ENCODE measurements at regions not wholly inside any gene's neighbourhood (a gene's known extent, or its start where the extent isn't known, plus 50 kb on each side); places are given as distances from the start of the nearest gene placed in this dataset.

DNA sequence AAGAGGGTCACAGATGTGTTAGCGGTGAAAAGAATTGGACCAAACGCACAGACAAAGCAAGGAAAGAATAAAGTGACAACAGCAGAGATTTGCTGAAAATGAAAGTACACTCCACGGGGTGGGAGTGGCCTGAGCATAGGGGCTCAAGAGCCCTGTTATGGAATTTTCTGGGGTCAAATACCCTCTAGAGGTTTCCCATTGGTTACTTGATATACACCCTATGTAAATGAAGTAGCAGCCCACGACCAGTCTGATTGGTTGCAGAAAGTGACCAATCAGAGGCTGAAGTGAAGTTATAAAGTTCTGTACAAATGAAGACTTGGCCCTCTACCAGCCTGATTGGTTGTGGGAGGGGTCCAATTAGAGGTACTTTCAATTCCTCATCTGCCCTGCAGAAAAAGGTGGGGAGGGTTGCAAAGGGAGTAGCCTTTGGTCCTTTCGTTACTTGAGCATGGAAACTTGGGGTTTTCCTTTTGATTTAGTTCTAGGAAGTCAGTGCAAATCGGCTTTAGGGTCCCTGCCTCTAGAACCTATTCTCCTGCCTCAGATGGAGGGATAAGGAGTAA lies 125.6 kb upstream of the PRPS1L1 start:
- no peak for DNase-seq (ENCODE audit: low spot score)

DNA sequence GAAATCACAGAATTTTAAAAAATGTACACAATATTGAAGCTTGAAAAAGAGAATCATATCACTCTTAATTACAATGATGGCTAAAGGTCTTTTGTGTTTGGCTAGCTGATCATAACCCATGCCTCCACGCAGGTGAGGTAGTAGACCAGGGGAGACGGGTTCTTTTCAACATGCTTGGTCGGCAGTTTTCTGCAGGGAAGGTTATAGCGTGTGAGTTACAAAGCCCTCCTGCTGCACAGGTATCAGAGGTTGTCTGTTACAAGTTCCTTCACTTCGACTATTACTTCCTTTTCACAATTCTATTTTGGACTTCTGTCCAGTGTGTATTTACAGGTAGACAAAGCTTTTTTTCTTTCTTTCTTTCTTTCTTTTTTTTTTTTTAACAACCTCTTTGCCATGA lies 127.1 kb upstream of the PRPS1L1 start:
- DNase-seq (ENCODE audit: low spot score), result no peak

DNA sequence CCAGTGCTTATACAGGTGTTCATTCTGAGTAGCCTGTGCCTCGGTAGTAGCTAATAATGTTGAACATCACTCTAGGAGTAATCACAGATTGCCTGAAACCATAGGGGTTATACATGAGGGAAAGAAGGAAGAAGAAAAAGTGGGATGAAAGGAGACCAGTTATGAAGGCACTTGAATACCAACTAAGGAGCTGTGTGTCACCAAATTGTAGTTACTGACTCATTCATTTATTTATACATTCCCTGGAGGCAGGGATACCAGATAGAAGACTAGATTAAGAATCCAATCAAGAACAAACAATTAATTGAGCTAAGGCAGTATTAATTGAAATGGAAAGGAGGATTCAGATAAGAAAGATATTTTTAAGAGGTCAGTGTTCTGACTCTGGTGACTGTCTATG lies 129.6 kb upstream of the PRPS1L1 start:
- DNase-seq (ENCODE audit: low spot score), result no peak

DNA sequence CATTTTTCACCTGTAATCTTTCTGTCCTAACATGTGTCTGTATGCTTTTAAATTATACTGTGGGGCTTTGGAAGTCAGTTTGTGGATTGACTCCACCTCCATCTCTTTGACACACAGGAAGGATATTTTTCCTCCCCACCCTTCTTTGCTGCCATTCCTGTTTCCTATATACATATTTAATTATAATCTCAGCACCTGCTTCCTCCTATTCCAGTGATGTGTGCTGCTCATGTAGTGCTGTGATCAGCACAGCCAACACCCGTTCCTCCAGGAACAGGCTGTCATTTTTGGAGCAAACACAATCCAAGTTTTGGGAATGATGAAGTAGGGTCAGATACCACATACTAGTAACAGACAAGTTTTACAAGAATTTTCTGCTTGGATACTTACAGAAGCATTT lies 135.0 kb upstream of the PRPS1L1 start:
- DNase-seq (ENCODE audit: low spot score), result no peak

DNA sequence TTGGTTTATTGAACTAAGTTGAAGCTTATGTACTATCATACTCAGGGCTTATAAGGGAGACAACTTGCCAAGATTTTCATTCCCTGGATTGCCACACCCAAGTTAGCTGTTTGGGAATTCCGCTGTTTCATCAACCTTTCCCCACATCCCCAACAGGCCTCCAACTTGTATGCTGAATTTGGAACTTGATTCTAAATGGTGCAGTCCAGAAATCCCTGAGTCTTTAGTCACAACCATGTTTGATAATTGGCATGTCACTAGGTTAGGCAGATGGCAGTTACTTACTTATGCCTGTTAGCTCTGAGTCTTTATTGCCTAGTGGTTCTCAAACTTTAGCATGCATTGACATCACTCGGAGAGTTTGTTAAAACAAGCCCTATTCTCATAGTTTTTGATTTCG lies 135.4 kb upstream of the PRPS1L1 start:
- DNase-seq (ENCODE audit: low spot score), result no peak

DNA sequence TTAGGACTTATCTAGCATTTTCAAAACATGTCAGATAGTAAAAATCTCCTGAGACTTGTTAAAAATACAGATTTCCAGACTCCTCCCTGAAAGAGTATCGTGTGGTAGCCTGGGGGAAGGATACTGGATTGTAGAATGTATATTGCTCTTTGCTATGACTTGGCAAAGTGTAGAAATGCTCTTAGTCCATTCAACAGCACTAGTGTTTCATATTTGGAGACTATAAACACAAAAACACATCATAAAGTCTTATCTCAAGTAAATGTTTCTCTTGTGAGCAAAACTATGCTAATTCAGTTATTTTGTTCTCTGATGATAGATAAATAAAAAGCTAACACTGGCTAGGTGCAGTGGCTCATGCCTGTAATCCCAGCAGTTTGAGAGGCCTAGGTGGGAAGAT lies 137.5 kb upstream of the PRPS1L1 start:
- DNase-seq (ENCODE audit: low spot score), result no peak

DNA sequence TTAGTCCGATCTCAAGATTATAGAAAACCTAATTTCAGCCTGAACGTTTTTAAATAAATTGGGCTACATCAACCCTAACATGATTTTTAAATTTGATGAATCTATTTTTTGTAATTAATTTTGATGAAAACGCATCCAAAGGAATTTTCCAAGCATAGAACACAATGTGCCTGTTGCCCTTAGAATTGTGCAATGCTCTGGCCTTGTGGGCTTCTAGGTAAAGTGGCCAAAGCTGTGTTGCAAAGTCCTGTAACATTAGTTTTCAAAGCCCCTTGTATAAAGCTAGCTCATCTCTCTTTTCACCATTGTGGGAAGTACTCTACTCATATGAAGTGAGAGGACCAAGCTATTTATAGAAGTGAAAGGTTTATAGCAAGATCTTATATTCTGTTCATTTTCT lies 138.4 kb upstream of the PRPS1L1 start:
- DNase-seq (ENCODE audit: low spot score), result no peak

DNA sequence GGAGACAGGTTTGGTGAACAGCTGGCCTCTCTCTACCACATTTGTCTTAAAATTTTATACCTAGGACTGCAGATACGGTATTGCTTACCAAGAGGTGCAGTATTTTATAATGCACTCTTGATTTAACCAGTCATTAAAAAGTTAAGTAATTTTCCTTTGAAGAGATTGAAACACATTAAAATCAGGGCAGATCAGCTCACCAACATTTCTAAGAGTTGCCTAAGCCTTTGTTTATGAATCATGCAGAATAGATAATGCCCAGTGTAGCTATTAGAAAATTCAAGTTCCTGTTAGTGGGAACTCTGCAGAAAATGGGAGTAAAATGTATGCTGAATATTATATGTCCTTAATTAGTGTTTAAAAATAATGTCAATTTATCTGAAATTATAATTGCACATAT lies 140.2 kb upstream of the PRPS1L1 start:
- no peak for DNase-seq (ENCODE audit: low spot score)

DNA sequence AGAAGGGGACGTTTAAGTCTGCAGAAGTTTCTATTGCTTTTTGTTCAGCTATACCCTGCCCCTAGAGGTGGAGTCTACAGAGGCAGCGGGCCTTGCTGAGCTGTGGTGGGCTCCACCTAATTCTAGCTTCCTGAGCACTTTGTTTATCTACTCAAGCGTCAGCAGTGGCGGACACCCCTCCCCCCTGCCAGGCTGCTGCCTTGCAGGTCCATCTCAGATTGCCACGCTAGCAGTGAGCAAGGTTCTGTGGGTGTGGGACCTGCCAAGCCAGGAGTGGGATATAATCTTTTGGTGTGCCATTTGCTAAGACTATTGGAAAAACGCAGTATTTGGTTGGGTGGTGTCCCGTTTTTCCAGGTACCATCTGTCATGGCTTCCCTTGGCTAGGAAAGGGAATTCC lies 147.3 kb upstream of the PRPS1L1 start:
- no peak for DNase-seq (ENCODE audit: low spot score)

DNA sequence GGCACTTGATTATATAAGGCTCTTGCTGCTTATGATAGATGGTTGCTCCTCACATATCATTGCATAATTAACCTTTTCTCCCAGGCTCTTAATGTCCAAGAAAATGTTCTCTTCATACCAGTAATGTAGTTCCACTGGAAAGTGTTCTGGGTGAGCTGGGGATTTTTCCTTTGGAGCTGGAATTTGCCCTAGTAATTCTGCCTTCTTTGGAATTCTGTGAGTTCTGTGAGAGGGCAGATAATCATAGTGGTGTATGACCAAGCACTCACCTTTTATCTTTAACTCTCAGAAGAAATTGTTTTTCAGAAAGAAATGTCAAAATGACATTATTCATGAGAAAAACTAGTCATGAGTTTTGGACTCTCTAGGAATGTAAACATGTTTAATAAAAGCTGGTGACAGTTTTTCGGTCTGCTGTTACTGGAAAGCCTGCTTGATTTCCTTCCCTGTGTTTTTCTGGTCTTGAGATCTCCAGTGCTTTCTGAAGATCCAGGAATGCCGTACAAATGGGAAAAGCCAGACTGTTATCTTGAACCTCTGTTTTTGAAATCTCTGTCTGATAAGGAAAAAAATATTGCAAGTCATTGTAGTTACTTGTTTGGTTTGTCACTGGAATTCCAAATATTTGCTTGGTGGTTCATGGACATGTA lies 148.3 kb upstream of the PRPS1L1 start:
- no peak for DNase-seq (ENCODE audit: low spot score)

DNA sequence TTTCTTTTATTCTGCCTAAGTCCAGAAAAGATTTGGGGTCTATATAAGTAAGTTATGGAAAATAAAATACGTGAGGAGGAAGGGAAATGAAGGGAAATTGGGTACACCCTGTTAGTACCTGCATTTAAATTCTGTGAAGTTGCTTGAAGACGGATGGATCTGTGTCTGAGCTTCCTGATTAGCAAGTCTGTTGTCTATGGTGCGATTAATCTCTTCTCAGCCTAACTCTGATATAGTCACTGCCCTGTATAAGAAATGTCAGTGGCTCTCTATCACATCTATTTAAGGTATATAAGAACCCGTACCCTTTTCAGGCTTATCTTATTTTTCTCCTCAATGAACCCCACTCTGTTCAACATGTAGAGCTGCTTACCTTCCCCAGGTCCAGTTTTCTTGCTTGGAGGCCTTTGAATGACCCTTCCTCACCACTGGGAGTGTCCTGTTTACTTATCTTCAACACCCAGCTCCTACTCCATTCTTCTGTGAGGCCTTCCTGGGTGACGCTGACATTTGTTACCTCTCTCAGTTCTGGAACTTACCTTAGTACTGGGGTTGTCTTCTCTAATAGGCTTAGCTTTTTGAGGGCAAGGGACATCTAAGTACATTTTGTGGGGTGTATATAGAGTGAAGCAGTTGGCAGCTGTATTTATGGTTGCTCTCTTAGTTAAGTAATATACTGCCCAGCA lies 149.6 kb upstream of the PRPS1L1 start:
- no peak for DNase-seq (ENCODE audit: low spot score)

DNA sequence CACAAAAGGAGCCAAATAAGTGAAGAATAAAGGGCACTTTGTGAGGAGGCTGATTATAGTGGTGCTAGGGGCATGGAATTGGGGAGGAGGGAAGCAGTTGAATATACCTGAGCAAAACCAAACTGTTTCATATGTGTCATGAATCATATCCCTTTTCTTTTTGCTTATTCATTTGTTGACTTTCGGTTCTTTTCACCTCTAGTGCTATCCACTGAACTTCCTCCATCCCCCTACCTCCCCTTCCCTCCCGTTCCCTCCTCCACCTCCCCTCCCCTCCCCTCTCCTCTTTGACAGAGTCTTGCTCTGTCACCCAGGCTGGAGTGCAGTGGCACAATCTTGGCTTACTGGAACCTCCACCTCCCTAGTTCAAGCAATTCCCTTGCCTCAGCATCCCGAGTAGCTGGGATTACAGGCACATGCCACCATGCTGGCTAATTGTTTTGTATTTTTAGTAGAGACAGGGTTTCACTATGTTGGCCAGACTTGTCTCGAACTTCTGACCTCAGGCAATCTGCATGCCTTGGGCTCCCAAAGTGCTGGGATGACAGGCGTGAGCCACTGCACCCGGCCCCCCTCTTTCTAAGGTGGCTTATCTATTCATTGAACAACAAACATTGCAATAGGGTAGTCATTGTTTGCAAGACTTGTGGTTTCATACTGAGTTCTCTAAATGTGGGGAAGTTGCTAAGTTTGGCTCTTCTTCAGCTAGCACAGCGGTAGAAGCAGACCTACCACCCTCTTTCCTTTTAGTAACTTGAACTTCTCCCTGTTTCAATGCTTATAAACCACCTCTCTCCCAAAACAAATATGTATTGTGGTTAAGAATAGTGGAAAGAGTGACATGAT lies 150.4 kb upstream of the PRPS1L1 start:
- no peak for DNase-seq (ENCODE audit: low spot score)

DNA sequence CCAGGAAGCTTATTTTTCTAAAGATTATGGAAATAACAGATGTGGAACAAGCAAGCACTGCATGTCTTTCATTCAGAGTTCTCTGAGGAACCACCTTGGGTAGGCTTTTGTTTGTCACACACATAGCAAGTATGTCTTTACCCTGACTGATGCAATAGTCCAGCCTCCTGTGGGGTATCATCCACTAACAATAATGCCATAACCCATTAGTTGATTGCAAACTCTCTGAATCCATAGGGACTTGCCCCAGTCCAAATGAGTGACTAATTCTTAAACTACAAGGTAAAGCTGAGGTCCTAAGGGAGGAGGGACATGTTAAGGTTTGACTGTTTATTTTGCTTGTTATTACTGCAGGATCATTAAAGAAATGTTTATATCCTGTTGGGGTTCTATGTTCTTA lies 151.4 kb upstream of the PRPS1L1 start:
- DNase-seq (ENCODE audit: low spot score), result peak; percentile 2

DNA sequence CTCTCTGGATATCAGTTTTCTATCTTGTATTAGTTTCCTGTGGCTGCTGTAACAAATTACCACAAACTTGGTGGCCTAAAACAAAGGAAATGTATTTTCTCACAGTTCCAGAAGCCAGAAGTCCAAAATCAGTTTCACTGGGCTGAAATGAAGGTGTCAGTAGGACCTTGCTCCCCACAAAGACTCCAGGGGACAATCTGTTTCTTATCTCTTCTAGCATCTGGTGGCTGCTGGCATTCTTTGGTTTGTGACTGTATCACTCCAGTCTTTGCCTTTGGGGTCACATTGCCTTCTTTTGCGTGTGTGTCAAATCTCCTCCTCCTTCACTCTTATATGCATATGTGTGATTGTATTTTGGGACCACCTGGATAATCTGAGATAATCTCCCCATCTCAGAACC lies 153.0 kb upstream of the PRPS1L1 start:
- DNase-seq (ENCODE audit: low spot score), result no peak

DNA sequence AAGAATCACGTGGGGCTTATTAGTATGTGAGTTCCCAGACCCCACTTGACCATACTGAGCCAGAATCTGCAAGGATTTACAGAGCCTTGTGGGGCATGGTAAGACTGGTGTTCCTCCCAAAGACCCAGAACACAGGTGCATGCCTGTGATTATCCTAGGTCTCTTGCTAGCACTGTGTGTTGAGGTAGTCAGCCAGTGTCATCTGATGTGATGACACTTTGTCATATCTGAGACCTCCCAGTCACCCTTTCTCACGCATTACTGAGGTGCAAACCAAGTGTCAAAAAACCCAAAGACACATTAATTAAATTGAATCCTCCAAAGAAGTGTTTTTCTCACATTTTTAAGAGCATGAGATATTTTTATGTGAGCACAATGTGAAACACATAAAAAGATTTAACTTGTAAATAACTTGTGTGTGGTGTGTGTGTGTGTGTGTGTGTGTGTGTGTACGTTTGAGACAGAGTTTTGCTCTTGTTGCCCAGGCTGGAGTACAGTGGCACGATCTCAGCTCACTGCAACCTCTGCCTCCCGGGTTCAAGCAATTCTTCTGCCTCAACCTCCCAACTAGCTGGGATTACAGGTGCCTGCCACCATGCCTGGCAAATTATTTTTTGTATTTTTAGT lies 162.0 kb upstream of the PRPS1L1 start:
- no peak for DNase-seq (ENCODE audit: low spot score)

DNA sequence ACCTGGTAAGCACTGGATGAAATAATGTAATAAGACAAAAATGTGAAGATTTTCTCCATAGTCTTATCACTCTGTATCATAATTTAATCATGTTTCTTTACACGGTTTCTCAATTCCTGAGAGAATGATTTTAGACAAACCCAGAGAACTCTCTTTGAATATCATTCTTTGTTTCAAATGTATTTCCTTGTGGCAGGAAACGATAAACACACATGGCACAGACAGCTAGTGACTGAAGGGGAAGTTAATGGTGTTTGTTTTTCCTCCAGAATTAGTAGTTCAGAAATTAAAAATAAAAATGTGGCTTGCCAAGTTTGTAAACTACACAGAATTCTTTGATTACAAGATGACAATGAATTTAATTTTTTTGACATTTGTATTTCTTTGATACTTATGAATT lies 163.7 kb upstream of the PRPS1L1 start:
- DNase-seq (ENCODE audit: low spot score), result no peak

DNA sequence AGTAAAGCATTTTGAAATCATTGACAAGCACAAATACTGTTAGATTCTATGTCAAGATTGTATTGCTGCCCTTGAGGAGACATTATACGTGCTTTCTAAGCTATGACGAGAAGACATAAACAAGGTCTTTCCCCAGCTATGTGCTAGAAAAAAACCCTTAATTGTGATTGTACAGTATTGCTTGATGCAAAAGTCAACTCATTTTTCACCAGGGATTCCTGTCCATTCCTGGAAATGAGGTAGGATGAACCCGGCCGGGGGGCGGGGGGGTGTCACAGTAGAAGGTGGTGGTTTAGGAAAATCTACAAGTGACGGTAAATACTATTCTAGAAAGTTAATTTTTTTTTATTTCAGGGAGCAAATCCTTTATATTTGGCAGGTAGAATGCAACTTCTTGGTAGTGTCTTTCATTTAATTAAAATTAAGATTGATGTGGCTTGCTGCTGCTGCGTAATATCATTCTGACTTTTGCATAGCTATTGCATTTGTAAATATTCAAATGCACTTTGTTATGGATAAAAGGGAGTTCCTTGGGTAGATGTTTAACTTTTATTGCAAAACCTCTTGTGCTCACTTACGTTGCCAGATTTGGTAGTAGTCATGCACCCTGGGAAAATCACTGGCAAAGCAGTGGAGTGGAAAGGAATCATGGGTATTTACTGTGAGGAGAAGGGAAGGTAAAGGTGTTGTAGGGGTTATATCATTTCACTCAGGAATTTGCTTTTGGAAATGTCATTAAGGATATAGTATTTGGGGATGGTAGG lies 164.4 kb upstream of the PRPS1L1 start:
- no peak for DNase-seq (ENCODE audit: low spot score)

DNA sequence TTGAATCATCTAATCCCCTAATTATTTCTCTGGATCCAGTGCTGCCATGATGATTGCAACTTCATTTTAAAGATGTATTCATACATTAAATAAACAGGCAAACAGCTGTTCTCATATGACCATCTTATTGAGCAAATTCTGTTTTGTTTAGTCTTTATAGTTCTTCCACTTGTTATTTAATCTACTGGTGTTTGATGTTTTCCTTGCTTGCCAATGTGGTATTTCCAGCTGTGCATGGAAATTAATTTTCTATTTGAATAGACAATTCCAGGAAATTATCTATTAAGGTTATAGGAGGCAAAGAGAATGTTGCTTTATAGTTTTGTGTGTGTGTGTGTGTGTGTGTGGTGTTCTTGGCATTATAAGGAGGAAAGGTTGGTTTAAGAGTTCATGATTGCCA lies 167.0 kb upstream of the PRPS1L1 start:
- no peak for DNase-seq (ENCODE audit: low spot score)

DNA sequence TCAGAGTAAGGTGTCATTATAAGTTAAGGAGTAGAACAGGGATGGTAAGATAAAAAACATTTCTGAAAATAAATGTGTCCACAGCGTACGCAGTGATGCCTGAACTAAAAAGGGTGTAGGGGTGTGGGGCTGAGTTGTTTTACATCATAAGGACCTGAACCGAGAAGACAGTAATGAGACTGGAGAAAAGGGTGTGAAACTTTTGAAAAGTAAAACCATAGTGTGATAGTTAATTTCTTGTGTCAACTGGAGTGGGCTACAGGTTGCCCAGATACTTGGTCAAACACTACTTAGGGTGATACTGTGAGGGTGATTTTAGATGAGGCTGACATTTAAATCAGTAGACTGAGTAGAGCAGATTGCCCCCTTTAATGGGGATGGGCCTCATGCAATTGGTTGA lies 169.0 kb upstream of the PRPS1L1 start:
- no peak for DNase-seq (ENCODE audit: low spot score)

DNA sequence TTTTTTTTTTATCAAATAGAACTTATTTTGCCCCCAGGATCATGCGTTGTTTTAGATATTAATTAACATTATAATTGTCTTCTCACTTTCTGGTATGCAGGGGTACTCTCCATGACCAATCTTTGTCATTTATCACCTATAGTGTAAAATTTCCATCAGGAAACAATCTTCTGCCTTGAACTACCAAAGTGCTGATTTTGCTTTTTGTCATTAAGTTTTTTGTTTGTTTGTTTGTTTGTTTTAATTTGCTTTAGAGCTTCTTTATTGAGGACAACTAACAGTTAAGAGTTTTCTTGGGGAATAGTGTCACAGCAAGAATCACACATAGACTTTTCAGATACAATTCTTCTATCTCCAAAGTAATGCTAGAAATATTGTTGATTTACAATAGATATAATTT lies 171.2 kb upstream of the PRPS1L1 start:
- DNase-seq (ENCODE audit: low spot score), result no peak

DNA sequence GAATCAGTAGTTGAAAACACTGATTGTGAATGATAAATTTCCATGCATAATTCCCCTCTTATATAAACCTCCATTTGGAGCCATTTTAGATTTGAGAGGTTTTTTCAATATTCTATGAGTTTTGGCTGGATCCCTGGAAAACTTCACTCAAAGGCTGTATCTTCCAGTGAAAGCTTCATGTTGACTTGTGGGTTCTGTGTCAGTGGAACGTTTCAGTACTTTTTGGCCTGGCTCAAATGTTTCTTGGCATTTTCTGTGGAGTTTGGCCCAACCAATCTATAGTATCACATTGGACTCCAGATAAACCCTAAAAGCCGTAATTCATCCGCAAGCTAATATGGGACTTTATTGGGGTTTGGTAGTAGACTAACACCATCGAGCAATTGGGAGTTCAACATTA lies 172.6 kb upstream of the PRPS1L1 start:
- DNase-seq (ENCODE audit: low spot score), result no peak

DNA sequence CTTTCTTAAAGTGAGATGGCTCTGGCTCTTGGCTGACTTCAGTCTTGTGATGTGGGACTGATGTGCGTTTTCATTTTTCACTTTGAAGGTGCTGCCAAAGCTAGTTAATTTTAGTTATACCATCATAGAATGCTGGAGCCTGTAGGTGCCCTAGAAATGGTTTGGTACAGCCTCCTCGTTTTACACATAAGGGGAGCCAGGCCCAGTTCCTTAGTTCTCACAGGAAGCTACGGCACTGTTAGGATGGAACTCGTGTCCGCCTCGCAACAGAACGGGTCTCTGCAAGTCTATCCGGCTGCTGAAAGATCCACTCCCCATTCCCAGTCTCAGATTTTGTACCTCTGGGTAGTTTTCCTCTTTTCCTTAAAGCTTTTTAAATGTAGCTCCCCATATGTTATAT lies 173.2 kb upstream of the PRPS1L1 start:
- no peak for DNase-seq (ENCODE audit: low spot score)

Data from hepatic stellate cell (primary cell).